Activated CD8-positive, alpha-beta T cell treated with anti-CD3 and anti-CD28 coated beads for 36 hours (primary cell): ENCODE measurements at regions not wholly inside any gene's neighbourhood (a gene's known extent, or its start where the extent isn't known, plus 50 kb on each side); places are given as distances from the start of the nearest gene placed in this dataset.

Experiments used
- ATAC-seq: fragments of 200-7000 bp; cut with Tn5 transposase; one replicate; pipeline ENCODE4 v1.10.0; 2021; ENCODE audit warnings: mild to moderate bottlenecking, moderate library complexity
- CTCF ChIA-PET: fragments of 350-600 bp; sonication (Branson Sonifier 250); formaldehyde crosslinking; loops from one replicate; lab custom pipeline; 2021; ENCODE audit warnings: antibody characterized with exemption; lab: Charles Lee
- POLR2A ChIA-PET: fragments of 350-600 bp; sonication (Branson Sonifier 250); formaldehyde crosslinking; loops from one replicate; lab custom pipeline; 2021; ENCODE audit warnings: antibody characterized with exemption; lab: Charles Lee
- DNase-seq: peaks from one replicate; pipeline ENCODE4 v3.0.0-alpha.2; 2020
- H3K27ac Mint-ChIP-seq: one replicate; pipeline ENCODE4 v1.8.0; 2021; ENCODE audit warnings: mild to moderate bottlenecking, mixed read lengths
- H3K27me3 Mint-ChIP-seq: one replicate; pipeline ENCODE4 v1.8.0; 2021; ENCODE audit warnings: mixed read lengths
- H3K36me3 Mint-ChIP-seq: one replicate; pipeline ENCODE4 v1.8.0; 2021; ENCODE audit warnings: low read depth, mixed read lengths
- H3K4me1 Mint-ChIP-seq: one replicate; pipeline ENCODE4 v1.8.0; 2021; ENCODE audit warnings: low read depth, mixed read lengths
- H3K4me3 Mint-ChIP-seq: one replicate; pipeline ENCODE4 v1.8.0; 2021; ENCODE audit warnings: mild to moderate bottlenecking, moderate library complexity, mixed read lengths
- H3K9me3 Mint-ChIP-seq: one replicate; pipeline ENCODE4 v1.8.0; 2021; ENCODE audit warnings: mixed read lengths
- CTCF ChIP-seq: fragments of 200-600 bp; IDR thresholded peaks from one replicate; pipeline ENCODE4 v1.8.0; 2022; ENCODE audit warnings: antibody characterized with exemption, mild to moderate bottlenecking
- intact Hi-C: fragments of 100-400 bp; cut with micrococcal nuclease; formaldehyde crosslinking; loops from one replicate; pipeline ENCODE4 v1.10.0; 2022

- Mint-ChIP-seq H3K4me3 (no peak overlapping the region), H3K4me1 (no peaks in the 10 kb centered on the region), H3K36me3 (no peaks in the 10 kb centered on the region), H3K27me3 (no peaks in the 10 kb centered on the region), H3K27ac (no peak overlapping the region), H3K9me3 (no peaks in the 10 kb centered on the region)
- CTCF ChIA-PET = no interaction called here
- no peak for DNase-seq
- no peak for TF ChIP-seq CTCF
- POLR2A ChIA-PET = no interaction called here
- intact Hi-C loops = no loop called here
- no peak for ATAC-seq
Measured at GRCh38 chr3:167095976-167096375, 284.1 kb downstream of the ZBBX start.

- POLR2A ChIA-PET = no interaction called here
- Mint-ChIP-seq H3K4me3 (no peak overlapping the region), H3K27ac (no peak overlapping the region), H3K36me3 (no peaks in the 10 kb centered on the region), H3K9me3 (no peaks in the 10 kb centered on the region), H3K4me1 (no peaks in the 10 kb centered on the region), H3K27me3 (no peaks in the 10 kb centered on the region)
- CTCF ChIA-PET = no interaction called here
- intact Hi-C loops = no loop called here
- no peak for ATAC-seq
- no peak for DNase-seq
- TF ChIP-seq CTCF = no peak
Measured at GRCh38 chr3:167094632-167095031, 285.5 kb downstream of the ZBBX start.

- CTCF ChIA-PET = no interaction called here
Measured at GRCh38 chr3:167091226-167091625, 288.9 kb downstream of the ZBBX start.

GRCh38 chr3:167084545-167084944 is 295.6 kb downstream of the ZBBX start:
- no peaks in the 10 kb centered on the region for H3K36me3 Mint-ChIP-seq
- DNase-seq (no peak), ATAC-seq (no peak)
- POLR2A ChIA-PET = no interaction called here
- no peak overlapping the region for H3K4me3 Mint-ChIP-seq
- no peaks in the 10 kb centered on the region for H3K27me3 Mint-ChIP-seq
- intact Hi-C loops = no loop called here
- H3K4me1 Mint-ChIP-seq = no peaks in the 10 kb centered on the region
- no peak overlapping the region for H3K27ac Mint-ChIP-seq
- no peaks in the 10 kb centered on the region for H3K9me3 Mint-ChIP-seq
- CTCF ChIA-PET = no interaction called here
- TF ChIP-seq CTCF = no peak

More at GRCh38 chr3:167091226-167091625, 288.9 kb downstream of the ZBBX start:
- no peak for TF ChIP-seq CTCF
- Mint-ChIP-seq H3K4me1 (no peaks in the 10 kb centered on the region), H3K9me3 (no peaks in the 10 kb centered on the region), H3K36me3 (no peaks in the 10 kb centered on the region), H3K4me3 (no peak overlapping the region), H3K27me3 (no peaks in the 10 kb centered on the region), H3K27ac (no peak overlapping the region)
- no peak for DNase-seq
- POLR2A ChIA-PET = no interaction called here
- no peak for ATAC-seq
- intact Hi-C loops = no loop called here

GRCh38 chr3:167078070-167078622 is 302.0 kb downstream of the ZBBX start:
- POLR2A ChIA-PET = no interaction called here
- H3K9me3 Mint-ChIP-seq = peaks cover 2% of the 10 kb centered on the region
- DNase-seq (no peak), ATAC-seq (no peak)
- H3K27ac Mint-ChIP-seq = no peak overlapping the region
- H3K27me3 Mint-ChIP-seq = no peaks in the 10 kb centered on the region
- no peak overlapping the region for H3K4me3 Mint-ChIP-seq
- CTCF ChIA-PET = no interaction called here
- intact Hi-C loops = no loop called here
- no peaks in the 10 kb centered on the region for H3K36me3 Mint-ChIP-seq
- no peaks in the 10 kb centered on the region for H3K4me1 Mint-ChIP-seq
- TF ChIP-seq CTCF = no peak
